Ascending aorta (tissue), 2 donors: ENCODE measurements at regions not wholly inside any gene's neighbourhood (a gene's known extent, or its start where the extent isn't known, plus 50 kb on each side); places are given as distances from the start of the nearest gene placed in this dataset.

Experiments used
- DNase-seq, 2 donors: peaks; one replicate each; pipeline ENCODE4 v3.0.0-alpha.2; 2019; ENCODE audit warnings: low spot score in 2 of 2
- H3K27ac ChIP-seq, 2 donors: fragments of 200-600 bp; sonication (generic); one replicate each; pipeline ENCODE4 v1.5.1; 2016 to 2017; ENCODE audit warnings: mild to moderate bottlenecking in 1 of 2
- H3K27me3 ChIP-seq: fragments of 200-600 bp; sonication (generic); one replicate; pipeline ENCODE4 v1.5.1; 2017
- H3K36me3 ChIP-seq, 2 donors: fragments of 200-600 bp; sonication (generic); one replicate each; pipeline ENCODE4 v1.5.1; 2016
- H3K4me1 ChIP-seq, 2 donors: fragments of 200-600 bp; sonication (generic); one replicate each; pipeline ENCODE4 v1.5.1; 2016 to 2017; ENCODE audit warnings: mild to moderate bottlenecking in 1 of 2
- H3K4me3 ChIP-seq, 2 donors: fragments of 200-600 bp; sonication (generic); one replicate each; pipeline ENCODE4 v1.5.1; 2016 to 2017; ENCODE audit warnings: mild to moderate bottlenecking in 1 of 2
- H3K9me3 ChIP-seq, 2 donors: fragments of 200-600 bp; sonication (generic); one replicate each; pipeline ENCODE4 v1.5.1; 2016
- intact Hi-C: fragments of 100-400 bp; cut with DNase I; formaldehyde crosslinking; loops from one replicate; pipeline ENCODE4 v1.15.1; 2023
- TF ChIP-seq, protein P1 (sequence below), 3 experiments: fragments of 200-600 bp in 2 of 3; fragments of 450-650 bp in 1 of 3; sonication (generic) in 2 of 3; IDR thresholded peaks; one replicate each; pipeline ENCODE4 v1.5.1; 2016 to 2019; ENCODE audit warnings: antibody characterized with exemption in 3 of 3, mild to moderate bottlenecking in 1 of 3, moderate library complexity in 1 of 3

DNA sequence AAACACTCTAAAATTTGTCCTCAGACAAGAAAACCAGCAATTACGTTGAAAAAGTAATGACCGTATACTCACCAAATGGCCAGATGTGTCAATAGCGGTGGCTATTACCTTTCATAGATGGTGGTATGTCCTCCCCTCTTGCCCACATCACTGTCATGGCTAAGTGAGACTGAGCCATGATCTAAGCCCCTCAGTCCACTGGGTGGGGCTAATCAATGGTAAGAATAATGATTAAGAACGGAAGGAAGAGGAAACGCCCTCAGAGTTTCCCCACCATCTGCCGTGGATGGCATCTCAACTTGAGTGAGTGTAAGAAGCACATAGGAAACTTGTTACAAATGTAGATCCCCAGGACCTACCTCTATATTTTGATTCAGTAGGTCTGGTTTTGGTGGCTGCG is 65.8 kb upstream of the EFEMP1 start:
- intact Hi-C loops: no loop called here
- DNase-seq: no peak
- Histone ChIP-seq H3K27ac (peak overlapping the region in 1 of 2 donors; percentile 47), H3K27me3 (no peaks in the 10 kb centered on the region), H3K4me3 (no peak overlapping the region), H3K4me1 (peaks cover 0 to 13% of the 10 kb centered on the region in 2 donors), H3K9me3 (no peaks in the 10 kb centered on the region), H3K36me3 (no peaks in the 10 kb centered on the region)
- TF ChIP-seq, protein P1, sequence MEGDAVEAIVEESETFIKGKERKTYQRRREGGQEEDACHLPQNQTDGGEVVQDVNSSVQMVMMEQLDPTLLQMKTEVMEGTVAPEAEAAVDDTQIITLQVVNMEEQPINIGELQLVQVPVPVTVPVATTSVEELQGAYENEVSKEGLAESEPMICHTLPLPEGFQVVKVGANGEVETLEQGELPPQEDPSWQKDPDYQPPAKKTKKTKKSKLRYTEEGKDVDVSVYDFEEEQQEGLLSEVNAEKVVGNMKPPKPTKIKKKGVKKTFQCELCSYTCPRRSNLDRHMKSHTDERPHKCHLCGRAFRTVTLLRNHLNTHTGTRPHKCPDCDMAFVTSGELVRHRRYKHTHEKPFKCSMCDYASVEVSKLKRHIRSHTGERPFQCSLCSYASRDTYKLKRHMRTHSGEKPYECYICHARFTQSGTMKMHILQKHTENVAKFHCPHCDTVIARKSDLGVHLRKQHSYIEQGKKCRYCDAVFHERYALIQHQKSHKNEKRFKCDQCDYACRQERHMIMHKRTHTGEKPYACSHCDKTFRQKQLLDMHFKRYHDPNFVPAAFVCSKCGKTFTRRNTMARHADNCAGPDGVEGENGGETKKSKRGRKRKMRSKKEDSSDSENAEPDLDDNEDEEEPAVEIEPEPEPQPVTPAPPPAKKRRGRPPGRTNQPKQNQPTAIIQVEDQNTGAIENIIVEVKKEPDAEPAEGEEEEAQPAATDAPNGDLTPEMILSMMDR (IDR thresholded peaks at IDR 0.05): no peak

DNA sequence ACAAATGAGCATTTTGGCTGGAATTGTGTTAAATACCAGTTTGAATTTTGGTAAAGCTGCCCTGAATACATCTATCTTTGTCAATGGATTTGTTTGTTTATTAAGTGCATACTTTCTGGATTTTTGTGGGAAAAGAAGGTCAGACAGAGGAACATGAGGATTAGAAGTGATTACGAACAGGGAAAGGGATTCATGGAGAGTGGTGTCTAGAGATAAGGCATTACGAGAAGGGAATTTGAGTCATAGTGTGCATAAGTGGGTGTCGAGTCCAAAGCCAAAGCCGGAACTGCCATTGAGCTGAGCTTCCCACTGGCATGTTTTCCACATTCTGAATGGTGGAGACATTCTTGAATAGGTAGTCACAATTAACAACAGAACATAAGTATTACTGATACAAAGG is 68.9 kb upstream of the EFEMP1 start:
- H3K9me3 ChIP-seq: no peaks in the 10 kb centered on the region
- peak overlapping the region; percentile 62 to 65 for H3K27ac ChIP-seq
- H3K4me3 ChIP-seq: no peak overlapping the region
- H3K27me3 ChIP-seq: no peaks in the 10 kb centered on the region
- intact Hi-C loops: loop anchor here (2.0 kb wide), 1 partner anchor 130 kb away; no protein-coding TSS in a partner anchor
- TF ChIP-seq, protein P1 (IDR thresholded peaks at IDR 0.05): no peak
- peak; percentile 14 to 88 for DNase-seq
- no peaks in the 10 kb centered on the region for H3K36me3 ChIP-seq
- peaks cover 0 to 15% of the 10 kb centered on the region in 2 donors for H3K4me1 ChIP-seq

DNA sequence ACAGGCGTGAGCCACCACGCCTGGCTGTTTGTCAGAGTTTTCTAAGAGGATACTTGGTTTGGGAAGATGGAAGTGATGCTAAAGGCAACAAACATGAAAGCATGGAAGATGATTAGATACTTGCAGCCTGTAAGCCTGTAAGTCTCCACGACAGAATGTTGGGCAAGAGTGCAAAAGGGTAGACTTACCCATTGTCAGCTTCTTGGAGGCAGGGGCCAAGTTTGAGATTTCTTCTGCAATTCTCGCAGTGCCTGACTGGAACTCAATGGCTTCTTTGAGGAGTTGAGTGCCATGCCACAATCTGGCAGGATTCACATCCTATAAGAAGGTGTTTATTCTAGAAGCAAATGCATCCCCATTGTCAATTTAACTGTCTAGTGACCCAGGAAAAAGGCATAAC is 70.1 kb upstream of the EFEMP1 start:
- DNase-seq: no peak
- Histone ChIP-seq H3K4me3 (no peak overlapping the region), H3K36me3 (no peaks in the 10 kb centered on the region), H3K27me3 (no peaks in the 10 kb centered on the region), H3K9me3 (no peaks in the 10 kb centered on the region), H3K27ac (peak overlapping the region; percentile 62 to 65), H3K4me1 (peaks cover 0 to 17% of the 10 kb centered on the region in 2 donors)
- intact Hi-C loops: loop anchor here (2.0 kb wide), 1 partner anchor 131 kb away; no protein-coding TSS in a partner anchor
- TF ChIP-seq, protein P1 (IDR thresholded peaks at IDR 0.05): no peak

DNA sequence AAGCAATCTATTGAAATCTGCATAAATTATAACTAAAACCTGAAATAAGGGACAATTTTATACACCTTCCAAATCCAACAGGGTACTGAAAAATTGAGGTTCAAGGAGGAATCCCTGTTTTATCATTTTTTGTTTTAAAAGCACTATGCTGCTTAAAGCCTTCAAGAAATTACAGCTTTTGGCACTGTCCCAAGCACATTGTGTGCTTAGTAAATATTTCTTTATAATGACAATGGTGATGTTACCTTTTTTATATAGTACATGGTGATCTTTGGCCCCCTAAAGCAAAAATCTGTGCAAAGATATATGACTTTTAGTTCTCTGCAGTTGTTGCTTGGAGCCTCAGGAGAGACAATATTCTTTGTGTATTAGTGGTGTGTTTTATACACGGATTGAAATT is 71.6 kb upstream of the EFEMP1 start:
- intact Hi-C loops: no loop called here
- H3K4me1 ChIP-seq: peaks cover 3 to 18% of the 10 kb centered on the region in 2 donors
- no peak overlapping the region for H3K27ac ChIP-seq
- TF ChIP-seq, protein P1 (IDR thresholded peaks at IDR 0.05): no peak
- H3K4me3 ChIP-seq: no peak overlapping the region
- DNase-seq: no peak
- no peaks in the 10 kb centered on the region for H3K36me3 ChIP-seq
- no peaks in the 10 kb centered on the region for H3K27me3 ChIP-seq
- no peaks in the 10 kb centered on the region for H3K9me3 ChIP-seq

DNA sequence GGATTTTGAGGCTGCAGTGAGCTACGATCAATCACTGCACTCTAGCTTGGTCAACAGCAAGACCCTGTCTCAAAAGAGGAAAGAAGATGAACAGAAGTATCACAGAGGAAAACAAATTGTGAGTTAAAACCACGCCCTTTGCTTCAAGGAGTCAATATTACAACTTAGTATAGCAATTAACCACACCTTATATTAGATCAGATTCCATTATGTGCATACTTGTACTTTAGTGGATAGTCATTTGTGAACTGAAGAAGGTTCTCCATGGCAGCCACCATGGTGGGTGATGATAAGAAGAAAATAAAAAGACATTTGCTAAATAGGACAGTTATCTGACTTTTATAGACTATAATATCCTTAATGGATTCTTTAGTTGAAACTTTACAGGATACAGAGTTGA is 72.3 kb upstream of the EFEMP1 start:
- Histone ChIP-seq H3K27me3 (no peaks in the 10 kb centered on the region), H3K9me3 (no peaks in the 10 kb centered on the region), H3K27ac (no peak overlapping the region), H3K4me1 (peaks cover 3 to 20% of the 10 kb centered on the region in 2 donors), H3K4me3 (no peak overlapping the region), H3K36me3 (no peaks in the 10 kb centered on the region)
- intact Hi-C loops: no loop called here
- TF ChIP-seq, protein P1 (IDR thresholded peaks at IDR 0.05): no peak
- DNase-seq: no peak

DNA sequence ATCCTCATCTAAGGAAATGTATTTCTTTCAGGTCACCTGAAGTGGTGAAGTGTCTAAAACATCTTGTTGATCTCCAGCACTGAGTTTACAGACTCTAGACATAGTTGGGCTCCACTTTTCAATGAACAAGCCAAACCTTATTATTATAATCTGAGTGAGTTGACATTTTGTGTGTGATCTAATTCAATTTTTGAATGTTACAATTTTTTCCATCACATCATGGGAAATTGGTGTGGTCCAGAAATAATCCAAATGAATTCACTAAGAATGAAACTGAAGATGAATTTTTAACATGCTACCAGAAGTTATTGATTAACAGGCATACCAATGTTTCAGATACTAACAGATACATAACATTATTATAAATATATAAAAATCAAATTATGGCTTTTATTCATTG is 75.6 kb upstream of the EFEMP1 start:
- no peak overlapping the region for H3K4me3 ChIP-seq
- H3K27me3 ChIP-seq: no peaks in the 10 kb centered on the region
- no peaks in the 10 kb centered on the region for H3K9me3 ChIP-seq
- TF ChIP-seq, protein P1 (IDR thresholded peaks at IDR 0.05): no peak
- intact Hi-C loops: loop anchor here (2.0 kb wide), 1 partner anchor 32 kb away; no protein-coding TSS in a partner anchor
- H3K4me1 ChIP-seq: peaks cover 3 to 7% of the 10 kb centered on the region in 2 donors
- no peaks in the 10 kb centered on the region for H3K36me3 ChIP-seq
- DNase-seq: no peak
- peak overlapping the region; percentile 51 to 57 for H3K27ac ChIP-seq
